ENCODE measurements at regions not wholly inside any gene's neighbourhood (a gene's known extent, or its start where the extent isn't known, plus 50 kb on each side); places are given as distances from the start of the nearest gene placed in this dataset.

DNA sequence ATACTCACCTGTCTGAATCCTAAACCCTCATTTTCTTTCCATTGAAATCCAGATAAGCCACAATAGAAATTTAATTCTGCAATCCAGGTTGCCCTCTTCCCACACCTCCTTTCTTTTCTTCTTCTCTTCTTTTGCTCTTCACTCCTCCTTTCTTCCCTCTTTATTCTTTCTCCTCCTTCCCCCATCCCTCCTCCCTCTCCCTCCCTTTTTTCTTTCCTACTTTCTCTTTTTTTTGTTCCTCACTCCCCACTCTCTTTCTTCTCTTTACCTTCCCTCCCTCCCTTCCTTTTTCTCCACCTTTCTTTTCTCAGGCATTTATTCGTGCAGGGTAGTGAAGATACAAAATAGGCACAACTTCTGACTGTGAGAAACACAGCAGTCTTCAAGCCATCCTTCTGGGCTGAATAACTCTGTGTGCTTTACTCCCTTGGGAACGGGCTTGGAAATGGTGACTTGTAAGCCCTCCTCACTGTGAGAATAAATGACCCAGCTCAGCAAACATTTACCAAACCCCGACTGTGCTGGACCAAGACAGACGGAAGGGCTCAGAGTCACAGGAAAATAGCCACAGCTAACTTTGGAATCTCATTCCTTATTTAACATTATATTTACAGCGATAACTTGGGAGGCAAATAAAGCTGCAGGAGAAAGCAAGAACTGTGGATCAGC lies 140.8 kb downstream of the HAPSTR1 start:
- TF ChIP-seq, protein P1, sequence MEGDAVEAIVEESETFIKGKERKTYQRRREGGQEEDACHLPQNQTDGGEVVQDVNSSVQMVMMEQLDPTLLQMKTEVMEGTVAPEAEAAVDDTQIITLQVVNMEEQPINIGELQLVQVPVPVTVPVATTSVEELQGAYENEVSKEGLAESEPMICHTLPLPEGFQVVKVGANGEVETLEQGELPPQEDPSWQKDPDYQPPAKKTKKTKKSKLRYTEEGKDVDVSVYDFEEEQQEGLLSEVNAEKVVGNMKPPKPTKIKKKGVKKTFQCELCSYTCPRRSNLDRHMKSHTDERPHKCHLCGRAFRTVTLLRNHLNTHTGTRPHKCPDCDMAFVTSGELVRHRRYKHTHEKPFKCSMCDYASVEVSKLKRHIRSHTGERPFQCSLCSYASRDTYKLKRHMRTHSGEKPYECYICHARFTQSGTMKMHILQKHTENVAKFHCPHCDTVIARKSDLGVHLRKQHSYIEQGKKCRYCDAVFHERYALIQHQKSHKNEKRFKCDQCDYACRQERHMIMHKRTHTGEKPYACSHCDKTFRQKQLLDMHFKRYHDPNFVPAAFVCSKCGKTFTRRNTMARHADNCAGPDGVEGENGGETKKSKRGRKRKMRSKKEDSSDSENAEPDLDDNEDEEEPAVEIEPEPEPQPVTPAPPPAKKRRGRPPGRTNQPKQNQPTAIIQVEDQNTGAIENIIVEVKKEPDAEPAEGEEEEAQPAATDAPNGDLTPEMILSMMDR (IDR thresholded peaks at IDR 0.05): no peak
- TF ChIP-seq POLR2A (IDR thresholded peaks at IDR 0.05): no peak

Measured in thyroid gland (tissue), 4 donors.